Epithelial cell of proximal tubule (primary cell): ENCODE measurements at regions not wholly inside any gene's neighbourhood (a gene's known extent, or its start where the extent isn't known, plus 50 kb on each side); places are given as distances from the start of the nearest gene placed in this dataset.
"Not testable (repeated sequence)": the region's sequence is repeated elsewhere in the genome, so short reads cannot be mapped to it uniquely, and the experiment has no call there.

Experiments
- DNase-seq: peaks from one replicate; pipeline ENCODE4 v3.0.0-alpha.2; 2011; ENCODE audit warnings: low read depth
- H3K4me3 ChIP-seq: 2 replicates; pipeline ENCODE4 v1.5.1; 2011; ENCODE audit warnings: low read depth, mild to moderate bottlenecking, low read length
- TF ChIP-seq, protein P1 (sequence below): conservative IDR thresholded peaks from 2 replicates; pipeline ENCODE4 v1.5.1; 2012; ENCODE audit warnings: low read depth, mild to moderate bottlenecking, low read length

DNA sequence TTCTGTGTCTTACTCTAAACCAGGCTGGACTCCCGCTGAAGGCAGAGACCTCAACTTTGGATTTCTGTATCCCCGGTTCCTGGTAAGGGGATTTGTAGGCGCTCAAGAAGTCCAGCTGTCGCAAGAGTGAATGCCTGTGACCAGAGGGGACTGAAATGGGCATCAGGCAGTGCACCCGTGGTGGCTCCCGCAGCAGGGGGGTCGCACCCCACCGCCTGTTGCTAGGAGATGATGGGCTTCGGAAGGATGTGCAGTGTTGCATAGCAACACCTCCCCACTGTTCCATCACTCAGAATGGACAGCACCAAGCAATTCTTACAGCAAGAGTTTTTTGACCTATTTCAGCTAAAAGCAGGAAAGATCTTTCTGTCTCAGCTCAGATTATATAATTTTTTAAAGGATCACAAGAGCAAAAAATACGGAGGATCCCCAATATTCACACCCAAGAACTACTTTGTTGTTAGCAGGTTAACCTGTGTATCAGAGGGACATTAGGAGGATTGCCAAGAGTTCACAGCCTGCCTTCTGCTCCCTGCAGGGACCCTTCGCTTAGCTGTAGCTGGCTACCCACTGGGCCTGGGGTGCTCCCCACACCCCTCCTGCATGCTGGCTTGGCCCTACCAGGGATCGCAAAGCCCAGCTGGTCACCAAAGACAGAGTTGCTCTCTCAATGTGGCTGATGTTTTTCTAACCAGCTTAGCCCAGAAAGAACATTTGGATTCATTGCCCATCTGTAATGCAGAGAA is 63.8 kb downstream of the SOWAHC start:
- TF ChIP-seq, protein P1, sequence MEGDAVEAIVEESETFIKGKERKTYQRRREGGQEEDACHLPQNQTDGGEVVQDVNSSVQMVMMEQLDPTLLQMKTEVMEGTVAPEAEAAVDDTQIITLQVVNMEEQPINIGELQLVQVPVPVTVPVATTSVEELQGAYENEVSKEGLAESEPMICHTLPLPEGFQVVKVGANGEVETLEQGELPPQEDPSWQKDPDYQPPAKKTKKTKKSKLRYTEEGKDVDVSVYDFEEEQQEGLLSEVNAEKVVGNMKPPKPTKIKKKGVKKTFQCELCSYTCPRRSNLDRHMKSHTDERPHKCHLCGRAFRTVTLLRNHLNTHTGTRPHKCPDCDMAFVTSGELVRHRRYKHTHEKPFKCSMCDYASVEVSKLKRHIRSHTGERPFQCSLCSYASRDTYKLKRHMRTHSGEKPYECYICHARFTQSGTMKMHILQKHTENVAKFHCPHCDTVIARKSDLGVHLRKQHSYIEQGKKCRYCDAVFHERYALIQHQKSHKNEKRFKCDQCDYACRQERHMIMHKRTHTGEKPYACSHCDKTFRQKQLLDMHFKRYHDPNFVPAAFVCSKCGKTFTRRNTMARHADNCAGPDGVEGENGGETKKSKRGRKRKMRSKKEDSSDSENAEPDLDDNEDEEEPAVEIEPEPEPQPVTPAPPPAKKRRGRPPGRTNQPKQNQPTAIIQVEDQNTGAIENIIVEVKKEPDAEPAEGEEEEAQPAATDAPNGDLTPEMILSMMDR = no peak
- no peak for DNase-seq
- no peak overlapping the region for H3K4me3 ChIP-seq

DNA sequence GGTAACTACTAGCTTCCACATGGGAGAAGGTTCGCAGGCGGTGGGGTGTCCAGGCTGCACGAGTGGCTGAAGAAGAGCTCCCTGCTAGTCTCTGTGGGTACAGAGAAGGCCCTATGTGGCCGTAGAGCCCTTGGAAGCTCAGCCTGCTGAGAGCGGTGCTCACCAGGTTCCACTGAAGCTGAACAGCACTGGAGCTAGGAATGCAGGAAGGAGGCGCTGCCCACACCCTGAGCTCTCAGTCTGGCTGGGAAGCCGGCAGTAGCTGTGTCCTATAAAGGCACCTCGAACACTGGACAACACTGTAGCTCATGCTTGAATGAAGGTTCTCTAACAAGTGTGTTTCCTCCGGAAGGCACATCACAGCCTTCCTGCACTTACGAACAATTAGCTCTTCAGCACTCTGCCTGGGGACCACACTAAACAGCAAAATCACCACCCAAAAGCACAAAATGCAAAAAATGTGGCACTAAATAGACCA is 64.6 kb downstream of the SOWAHC start:
- not testable (repeated sequence) for H3K4me3 ChIP-seq, DNase-seq

DNA sequence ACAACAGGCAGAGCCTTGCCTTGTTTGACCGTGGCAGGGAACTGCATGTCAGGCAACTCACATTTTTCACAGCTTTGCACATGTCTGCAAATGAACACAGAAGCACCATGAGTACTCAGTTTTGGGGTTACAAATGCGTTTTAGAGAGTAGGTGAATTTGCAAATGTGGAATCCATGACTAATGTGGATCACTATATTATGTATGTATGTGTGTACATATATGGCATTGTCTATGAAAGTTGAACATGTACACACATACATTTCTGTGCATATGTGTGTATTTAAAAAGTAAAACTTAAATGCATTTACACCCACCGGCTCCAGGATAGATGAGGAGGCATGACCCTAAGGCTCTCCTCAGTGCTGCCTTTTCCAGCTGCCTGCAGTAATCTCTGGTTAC is 65.1 kb downstream of the SOWAHC start:
- no peak for DNase-seq
- TF ChIP-seq, protein P1 = no peak

DNA sequence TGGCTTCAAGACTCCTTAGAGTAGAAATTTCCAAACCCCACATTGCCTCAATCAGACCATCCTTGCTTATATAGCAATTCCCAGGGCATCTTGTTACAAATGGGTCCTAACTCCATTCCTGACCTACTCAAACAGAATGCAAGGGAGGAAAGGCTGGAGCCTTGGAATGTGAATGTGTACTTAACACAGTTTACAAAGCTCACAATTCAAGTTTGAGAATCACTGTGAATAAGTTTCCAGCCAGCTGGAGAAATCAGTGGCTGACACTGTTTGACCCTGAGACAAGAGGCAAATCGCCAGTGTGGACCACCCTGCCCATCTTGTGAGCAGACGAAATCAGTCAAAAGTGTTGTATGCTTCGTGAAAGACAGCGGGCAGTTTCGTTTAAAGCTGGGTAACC is 65.5 kb downstream of the SOWAHC start:
- no peak for DNase-seq
- no peak overlapping the region for H3K4me3 ChIP-seq
- TF ChIP-seq, protein P1 = no peak

More for the DNA sequence above, 65.1 kb downstream of the SOWAHC start:
- H3K4me3 ChIP-seq = no peak overlapping the region

DNA sequence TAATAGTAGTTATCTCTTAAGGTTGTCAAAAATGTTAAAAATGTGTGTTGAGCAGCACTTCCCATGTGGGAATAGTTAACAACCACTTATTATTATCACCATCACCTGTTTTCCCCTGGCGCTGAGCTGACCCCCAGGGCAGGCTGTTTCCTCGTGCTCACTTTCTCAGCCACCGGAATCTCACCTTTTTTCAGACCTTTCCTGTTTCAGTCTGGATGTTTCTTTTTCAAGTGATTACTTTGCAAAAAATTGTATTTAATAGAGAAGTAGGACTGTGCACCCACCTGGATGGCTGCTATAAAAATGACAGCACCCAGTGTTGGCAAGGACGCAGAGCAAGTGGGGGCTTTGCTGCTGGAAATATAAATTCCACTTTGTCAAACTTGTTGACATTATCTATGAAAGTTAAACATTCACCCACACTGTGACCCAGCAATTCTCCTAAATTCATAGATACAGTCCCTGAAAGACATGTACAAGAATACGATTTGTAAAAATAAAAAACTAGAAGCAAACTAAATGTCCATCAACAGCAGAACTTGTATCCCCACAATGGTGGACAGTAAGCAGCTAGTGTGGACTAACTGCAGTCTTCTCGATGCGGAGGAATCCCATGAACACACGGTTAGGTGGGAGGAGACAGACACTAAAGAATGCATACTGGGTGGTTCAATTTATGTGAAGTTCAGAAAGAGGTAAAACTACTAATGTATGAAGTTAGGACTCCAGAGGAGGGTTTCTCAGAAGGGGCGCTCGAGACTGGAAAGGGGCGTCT is 66.5 kb downstream of the SOWAHC start:
- no peak overlapping the region for H3K4me3 ChIP-seq
- TF ChIP-seq, protein P1 = no peak
- DNase-seq = no peak

DNA sequence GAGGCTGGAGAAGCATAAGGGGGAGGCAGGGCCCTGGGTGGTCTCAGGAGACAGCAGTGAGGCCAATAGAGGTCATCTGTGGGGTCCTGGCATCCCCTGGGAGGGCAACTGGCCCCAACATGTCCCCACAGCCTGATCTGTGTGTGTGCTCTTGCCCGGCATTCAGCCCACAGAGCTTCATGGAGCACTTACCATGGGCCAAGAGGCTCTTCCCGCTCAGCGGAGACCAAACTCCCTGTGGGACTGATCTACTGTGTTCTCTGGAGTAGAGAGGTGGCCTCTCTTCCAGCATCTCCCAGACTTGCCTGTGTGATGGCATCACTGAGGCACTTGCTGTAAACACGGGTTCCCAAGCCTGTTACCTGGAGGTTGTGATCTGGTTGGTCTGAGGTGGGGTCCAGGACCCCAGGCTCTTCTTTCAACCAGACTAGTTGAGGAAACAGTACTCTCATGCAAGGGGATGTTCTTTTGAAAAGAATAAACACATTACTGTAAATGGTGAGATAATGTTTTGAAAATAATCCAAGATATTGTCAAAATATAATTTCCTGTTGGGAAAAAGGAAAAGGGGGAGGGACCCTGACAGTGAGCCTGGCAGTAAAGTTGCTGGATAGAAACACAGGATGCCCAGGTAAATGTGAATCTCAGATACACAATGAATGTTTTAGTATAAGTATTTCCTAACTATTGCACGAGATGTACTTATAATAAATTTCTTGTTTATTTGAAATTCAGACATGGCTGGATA is 67.6 kb downstream of the SOWAHC start:
- no peak for DNase-seq
- no peak overlapping the region for H3K4me3 ChIP-seq
- TF ChIP-seq, protein P1 = no peak

DNA sequence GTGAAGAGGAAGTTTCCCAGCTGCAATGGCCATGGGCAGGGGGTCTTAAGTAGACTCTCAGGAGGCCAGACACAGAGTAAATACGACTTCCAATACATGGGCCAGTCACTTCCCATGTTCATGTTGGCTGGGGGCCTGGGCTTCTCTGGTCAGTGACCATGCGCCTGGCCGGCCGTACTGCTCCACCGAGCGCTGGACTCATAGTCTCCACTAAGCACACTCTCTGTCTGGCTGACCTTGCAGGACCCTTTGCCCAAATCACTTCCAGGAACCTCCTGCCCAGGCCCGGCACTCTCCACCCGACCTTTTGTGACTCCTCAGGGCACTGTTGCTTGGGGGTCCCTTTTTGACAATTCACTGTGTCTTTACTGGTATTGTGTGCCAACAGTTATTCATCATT is 69.3 kb downstream of the SOWAHC start:
- no peak for DNase-seq
- TF ChIP-seq, protein P1 = no peak

More for the DNA sequence above, 69.3 kb downstream of the SOWAHC start:
- H3K4me3 ChIP-seq = no peak overlapping the region
